ENCODE measurements at regions not wholly inside any gene's neighbourhood (a gene's known extent, or its start where the extent isn't known, plus 50 kb on each side); places are given as distances from the start of the nearest gene placed in this dataset.
A peak's percentile ranks its signal among the peaks of the same experiment; 100 is the strongest.

DNA sequence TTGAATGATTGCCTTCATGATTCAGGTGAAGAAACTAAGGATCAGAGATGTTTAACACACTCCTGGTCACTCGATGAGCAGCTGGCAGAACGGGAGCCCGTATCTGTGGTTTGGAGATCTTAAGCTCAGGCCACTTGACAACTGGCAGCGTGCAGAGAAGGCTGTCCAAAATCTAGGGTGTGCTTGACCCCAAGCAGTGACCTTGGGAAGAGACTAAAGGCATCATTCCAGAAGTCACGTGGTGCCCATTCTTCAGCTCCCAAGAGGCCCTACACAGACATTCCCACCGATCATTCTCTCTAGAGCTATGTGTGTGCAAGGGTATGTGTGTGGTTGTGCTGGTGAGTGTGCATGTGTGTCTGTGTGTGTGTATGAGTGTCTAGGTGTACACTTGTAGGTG lies 493.8 kb downstream of the TCERG1L start:
- peaks cover 11% of the 10 kb centered on the region for H3K4me1 ChIP-seq (ENCODE audit: control insufficient read depth, low read depth, low read length)
- H3K4me3 ChIP-seq (ENCODE audit: low read length) = no peak overlapping the region
- no peaks in the 10 kb centered on the region for H3K27me3 ChIP-seq (ENCODE audit: control insufficient read depth, insufficient read depth, low read length)
- no peaks in the 10 kb centered on the region for H3K36me3 ChIP-seq (ENCODE audit: control insufficient read depth, low read depth, low read length)
- no peaks in the 10 kb centered on the region for H3K9me3 ChIP-seq (ENCODE audit: control insufficient read depth, low read depth, low read length)
- H3K9ac ChIP-seq (ENCODE audit: low read length) = no peak overlapping the region
- H3K27ac ChIP-seq (ENCODE audit: low read length) = no peak overlapping the region

DNA sequence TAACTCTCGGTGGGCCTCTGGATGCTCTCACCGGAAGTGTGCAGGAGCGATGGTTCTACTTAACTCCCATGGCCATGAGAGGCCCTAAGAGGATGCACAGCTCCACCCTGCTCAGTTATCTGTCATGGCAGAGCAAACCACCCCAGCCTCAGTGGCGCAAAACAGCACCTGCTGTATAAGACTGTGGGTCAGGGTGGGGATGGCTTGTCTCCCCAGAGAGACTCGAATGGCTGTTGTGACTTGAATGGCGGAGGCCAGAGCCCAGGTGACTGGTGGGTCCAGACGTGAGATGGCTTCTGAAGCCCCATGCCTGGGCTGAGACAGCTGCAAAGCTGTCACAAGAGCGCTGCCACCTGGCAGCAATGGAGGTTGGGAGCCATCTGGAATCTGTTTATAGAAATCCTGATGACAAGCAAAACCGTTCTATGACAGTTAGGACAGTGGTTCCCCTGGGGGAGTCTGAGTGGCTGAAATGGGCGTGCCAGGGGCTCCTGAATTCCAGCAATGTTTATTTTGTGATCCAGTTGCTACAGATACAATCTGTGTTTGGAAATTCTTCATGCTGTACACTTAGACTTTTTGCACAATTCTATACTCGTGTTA lies 490.5 kb downstream of the TCERG1L start:
- Histone ChIP-seq H3K4me3 (ENCODE audit: low read length) (no peak overlapping the region), H3K9me3 (ENCODE audit: control insufficient read depth, low read depth, low read length) (peaks cover under 1% of the 10 kb centered on the region), H3K36me3 (ENCODE audit: control insufficient read depth, low read depth, low read length) (no peaks in the 10 kb centered on the region), H3K4me1 (ENCODE audit: control insufficient read depth, low read depth, low read length) (no peaks in the 10 kb centered on the region), H3K27me3 (ENCODE audit: control insufficient read depth, insufficient read depth, low read length) (no peaks in the 10 kb centered on the region), H3K27ac (ENCODE audit: low read length) (no peak overlapping the region), H3K9ac (ENCODE audit: low read length) (no peak overlapping the region)

DNA sequence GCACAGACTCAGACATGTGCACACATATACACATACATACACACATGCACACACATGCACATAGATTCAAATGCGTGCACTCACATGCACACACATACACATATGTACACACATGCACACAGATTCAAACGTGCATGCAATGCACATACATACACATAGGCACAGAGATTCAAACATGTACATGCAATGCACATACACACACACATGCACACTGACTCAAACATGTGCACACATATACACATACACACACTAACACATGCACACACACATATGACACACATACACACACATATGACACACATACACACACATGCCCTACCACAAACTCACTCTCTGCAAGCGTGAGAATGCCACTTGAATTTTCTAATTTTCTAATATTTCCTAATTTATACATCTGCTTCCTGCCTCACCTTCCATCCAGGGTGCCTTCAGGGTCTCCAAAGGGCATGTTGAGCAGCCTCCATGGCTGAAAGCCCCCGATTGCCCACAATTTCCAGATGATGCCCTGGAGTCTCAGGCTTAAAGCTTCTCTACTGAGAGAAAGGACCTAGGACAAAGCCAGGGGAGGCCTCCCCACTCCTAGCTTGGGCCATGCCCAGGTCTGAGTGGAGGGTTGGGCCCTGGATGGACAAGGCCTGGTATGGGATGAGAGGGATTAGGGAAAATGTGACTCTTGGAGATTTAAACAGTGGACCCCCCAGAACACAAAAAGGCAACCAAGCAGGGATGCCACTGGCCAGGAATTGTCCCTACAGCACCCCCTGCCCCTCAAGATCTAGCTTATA lies 487.1 kb downstream of the TCERG1L start:
- peaks cover 10% of the 10 kb centered on the region for H3K9me3 ChIP-seq (ENCODE audit: control insufficient read depth, low read depth, low read length)
- H3K9ac ChIP-seq (ENCODE audit: low read length) = no peak overlapping the region
- H3K4me3 ChIP-seq (ENCODE audit: low read length) = no peak overlapping the region
- H3K36me3 ChIP-seq (ENCODE audit: control insufficient read depth, low read depth, low read length) = no peaks in the 10 kb centered on the region
- H3K4me1 ChIP-seq (ENCODE audit: control insufficient read depth, low read depth, low read length) = no peaks in the 10 kb centered on the region
- no peak overlapping the region for H3K27ac ChIP-seq (ENCODE audit: low read length)
- H3K27me3 ChIP-seq (ENCODE audit: control insufficient read depth, insufficient read depth, low read length) = no peaks in the 10 kb centered on the region

DNA sequence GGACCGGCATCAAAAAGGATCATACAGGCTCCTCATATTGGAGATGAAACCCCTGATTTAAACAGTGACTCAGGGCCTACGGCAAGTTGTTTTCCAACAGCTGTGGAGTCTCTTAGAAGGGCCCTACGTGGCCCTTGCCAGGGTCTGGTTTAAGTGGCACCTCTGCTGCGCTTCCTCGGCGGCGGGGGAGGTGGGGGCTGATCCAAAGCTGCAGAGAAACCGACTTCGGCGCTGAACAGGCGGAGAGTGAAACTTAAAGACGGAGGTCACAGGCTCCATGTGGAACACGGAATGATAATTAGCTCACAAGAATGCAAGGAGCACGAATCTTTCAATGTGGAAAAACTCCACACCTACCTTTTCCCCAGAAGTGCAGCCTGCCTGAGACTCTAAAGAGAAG lies 477.9 kb downstream of the TCERG1L start:
- Histone ChIP-seq H3K27ac (ENCODE audit: low read length) (no peak overlapping the region), H3K9me3 (ENCODE audit: control insufficient read depth, low read depth, low read length) (no peaks in the 10 kb centered on the region), H3K9ac (ENCODE audit: low read length) (no peak overlapping the region), H3K27me3 (ENCODE audit: control insufficient read depth, insufficient read depth, low read length) (no peaks in the 10 kb centered on the region), H3K4me1 (ENCODE audit: control insufficient read depth, low read depth, low read length) (no peaks in the 10 kb centered on the region), H3K36me3 (ENCODE audit: control insufficient read depth, low read depth, low read length) (no peaks in the 10 kb centered on the region), H3K4me3 (ENCODE audit: low read length) (no peak overlapping the region)

DNA sequence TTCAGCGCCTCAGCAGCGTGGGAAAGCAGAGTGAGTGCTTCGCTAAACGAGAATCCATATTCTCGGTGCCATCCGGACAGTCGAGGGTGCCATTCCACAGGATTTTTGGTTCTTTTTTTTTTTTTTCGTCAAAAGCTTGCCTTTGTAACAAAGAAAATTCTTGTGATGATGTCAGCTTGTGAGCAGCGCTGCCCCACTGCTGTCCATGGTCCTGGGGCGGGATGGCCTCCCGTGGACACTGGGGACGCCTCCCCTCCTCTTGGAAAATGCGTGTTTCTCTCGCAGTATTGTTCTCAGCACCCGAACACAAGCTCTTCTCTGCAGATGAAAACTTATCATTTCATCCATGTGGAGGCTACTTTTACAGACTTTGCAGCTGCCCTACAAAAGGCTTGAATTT lies 477.4 kb downstream of the TCERG1L start:
- Histone ChIP-seq H3K9ac (ENCODE audit: low read length) (no peak overlapping the region), H3K27ac (ENCODE audit: low read length) (no peak overlapping the region), H3K27me3 (ENCODE audit: control insufficient read depth, insufficient read depth, low read length) (no peaks in the 10 kb centered on the region), H3K9me3 (ENCODE audit: control insufficient read depth, low read depth, low read length) (no peaks in the 10 kb centered on the region), H3K4me3 (ENCODE audit: low read length) (no peak overlapping the region), H3K4me1 (ENCODE audit: control insufficient read depth, low read depth, low read length) (no peaks in the 10 kb centered on the region), H3K36me3 (ENCODE audit: control insufficient read depth, low read depth, low read length) (no peaks in the 10 kb centered on the region)

DNA sequence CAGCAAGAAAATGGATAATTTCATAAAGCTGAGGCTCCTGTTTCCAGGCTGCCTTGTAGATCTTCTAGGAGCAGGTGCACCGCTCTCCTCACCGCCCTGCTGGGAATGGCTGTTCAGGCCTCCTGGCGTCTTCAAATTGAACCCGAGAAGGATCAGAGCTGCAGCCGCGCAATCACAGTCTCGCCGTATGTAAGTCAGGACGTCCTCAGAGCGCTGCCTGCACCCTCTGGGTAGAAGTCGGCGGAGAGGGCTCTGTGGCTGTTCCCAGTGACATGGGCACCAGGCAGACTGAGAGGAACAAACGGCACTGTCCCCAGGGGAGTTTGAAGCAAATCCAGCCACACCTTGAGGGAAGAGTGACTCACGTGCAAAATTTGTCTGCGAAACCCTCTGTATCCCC lies 476.9 kb downstream of the TCERG1L start:
- Histone ChIP-seq H3K9ac (ENCODE audit: low read length) (no peak overlapping the region), H3K27ac (ENCODE audit: low read length) (no peak overlapping the region), H3K27me3 (ENCODE audit: control insufficient read depth, insufficient read depth, low read length) (no peaks in the 10 kb centered on the region), H3K36me3 (ENCODE audit: control insufficient read depth, low read depth, low read length) (no peaks in the 10 kb centered on the region), H3K4me1 (ENCODE audit: control insufficient read depth, low read depth, low read length) (no peaks in the 10 kb centered on the region), H3K4me3 (ENCODE audit: low read length) (no peak overlapping the region), H3K9me3 (ENCODE audit: control insufficient read depth, low read depth, low read length) (no peaks in the 10 kb centered on the region)

DNA sequence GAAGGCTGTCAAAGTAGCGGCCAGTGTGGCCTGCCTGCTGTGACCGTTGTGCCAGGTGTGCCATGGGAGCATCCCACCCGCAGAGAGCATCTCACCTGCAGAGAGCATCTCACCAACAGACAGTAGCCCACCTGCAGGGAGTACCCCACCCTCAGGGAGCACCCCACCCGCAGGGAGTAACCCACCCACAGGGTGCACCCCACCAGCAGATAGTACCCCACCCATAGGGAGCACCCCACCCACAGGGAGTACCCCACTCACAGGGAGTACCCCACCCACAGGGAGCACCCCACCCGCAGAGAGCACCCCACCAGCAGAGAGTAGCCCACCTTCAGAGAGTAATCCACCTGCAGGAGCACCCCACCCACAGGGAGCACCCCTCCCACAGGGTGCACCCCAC lies 476.5 kb downstream of the TCERG1L start:
- Histone ChIP-seq H3K4me3 (ENCODE audit: low read length) (no peak overlapping the region), H3K9ac (ENCODE audit: low read length) (no peak overlapping the region), H3K9me3 (ENCODE audit: control insufficient read depth, low read depth, low read length) (no peaks in the 10 kb centered on the region), H3K27ac (ENCODE audit: low read length) (no peak overlapping the region), H3K4me1 (ENCODE audit: control insufficient read depth, low read depth, low read length) (no peaks in the 10 kb centered on the region), H3K36me3 (ENCODE audit: control insufficient read depth, low read depth, low read length) (no peaks in the 10 kb centered on the region), H3K27me3 (ENCODE audit: control insufficient read depth, insufficient read depth, low read length) (no peaks in the 10 kb centered on the region)

DNA sequence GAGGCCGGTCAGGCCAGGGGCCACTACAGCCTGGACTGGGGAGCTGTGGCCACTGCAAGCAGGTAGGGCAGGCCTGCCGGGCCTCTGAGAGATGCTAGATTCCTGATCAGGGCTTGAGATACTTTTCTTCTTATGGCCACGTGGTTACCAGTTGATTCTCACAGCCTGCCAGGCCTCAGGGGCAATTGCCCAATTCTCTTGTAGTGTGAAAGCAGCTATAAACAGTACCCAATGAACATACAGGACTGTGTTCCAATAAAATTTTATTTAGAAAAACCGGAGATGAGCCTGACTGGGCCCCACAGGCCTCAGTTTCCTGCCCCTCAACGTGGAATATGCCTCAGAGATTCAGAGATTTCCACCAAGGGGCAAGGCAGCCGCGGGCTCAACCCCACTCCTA lies 475.2 kb downstream of the TCERG1L start:
- Histone ChIP-seq H3K9ac (ENCODE audit: low read length) (no peak overlapping the region), H3K27ac (ENCODE audit: low read length) (no peak overlapping the region), H3K9me3 (ENCODE audit: control insufficient read depth, low read depth, low read length) (no peaks in the 10 kb centered on the region), H3K27me3 (ENCODE audit: control insufficient read depth, insufficient read depth, low read length) (no peaks in the 10 kb centered on the region), H3K4me1 (ENCODE audit: control insufficient read depth, low read depth, low read length) (no peaks in the 10 kb centered on the region), H3K4me3 (ENCODE audit: low read length) (no peak overlapping the region), H3K36me3 (ENCODE audit: control insufficient read depth, low read depth, low read length) (no peaks in the 10 kb centered on the region)

DNA sequence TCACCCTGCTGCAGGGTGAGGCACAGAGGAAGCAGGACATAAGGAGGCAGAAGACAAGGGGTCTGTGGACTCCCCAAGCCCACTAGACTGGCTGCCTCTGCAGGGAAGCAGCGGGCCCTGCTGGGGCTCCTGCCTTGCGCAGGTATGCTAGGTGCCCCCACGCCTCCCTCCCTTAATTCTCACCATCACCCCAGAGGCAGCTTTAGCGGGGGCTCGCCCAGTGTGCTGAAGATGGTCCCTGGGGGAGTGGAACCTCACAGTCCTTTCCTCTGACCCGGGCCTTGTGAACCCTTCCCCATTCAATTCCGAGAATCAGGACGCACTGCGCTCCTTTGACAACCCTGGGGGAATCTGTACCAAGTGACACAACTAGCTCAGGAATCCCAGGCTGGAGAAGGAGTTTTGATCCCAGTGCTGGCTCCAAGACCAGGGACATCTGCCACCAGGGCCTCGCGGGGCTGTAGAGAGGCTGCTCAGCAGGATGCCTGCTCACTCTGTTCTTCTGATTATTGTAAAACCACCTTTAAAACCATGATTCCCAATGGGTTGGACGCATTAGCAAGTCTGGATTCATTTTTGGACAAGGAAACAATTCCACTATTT lies 468.4 kb downstream of the TCERG1L start:
- Histone ChIP-seq H3K36me3 (ENCODE audit: control insufficient read depth, low read depth, low read length) (no peaks in the 10 kb centered on the region), H3K9me3 (ENCODE audit: control insufficient read depth, low read depth, low read length) (no peaks in the 10 kb centered on the region), H3K4me3 (ENCODE audit: low read length) (no peak overlapping the region), H3K9ac (ENCODE audit: low read length) (no peak overlapping the region), H3K27ac (ENCODE audit: low read length) (no peak overlapping the region), H3K4me1 (ENCODE audit: control insufficient read depth, low read depth, low read length) (peaks cover 10% of the 10 kb centered on the region), H3K27me3 (ENCODE audit: control insufficient read depth, insufficient read depth, low read length) (no peaks in the 10 kb centered on the region)

DNA sequence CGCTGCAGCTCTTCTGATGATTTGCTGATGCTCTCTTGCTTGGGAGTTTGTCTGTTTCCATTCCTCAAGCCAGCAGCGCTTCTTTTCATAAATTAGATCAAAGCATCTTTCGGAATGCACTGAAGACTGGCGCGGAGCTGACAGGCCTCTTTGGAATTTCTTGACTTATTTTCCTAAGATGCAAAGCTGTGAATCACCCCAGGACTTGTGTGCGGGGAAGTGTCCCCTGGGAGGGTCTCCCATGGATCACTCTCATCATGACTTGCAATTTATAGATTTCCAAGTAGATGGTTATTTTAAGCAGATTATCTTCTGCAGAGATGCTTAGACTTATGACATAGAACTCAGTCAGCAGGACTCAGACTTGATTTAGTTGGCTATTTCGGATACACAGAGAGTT lies 467.2 kb downstream of the TCERG1L start:
- Histone ChIP-seq H3K4me1 (ENCODE audit: control insufficient read depth, low read depth, low read length) (peaks cover 10% of the 10 kb centered on the region), H3K9me3 (ENCODE audit: control insufficient read depth, low read depth, low read length) (no peaks in the 10 kb centered on the region), H3K4me3 (ENCODE audit: low read length) (no peak overlapping the region), H3K27ac (ENCODE audit: low read length) (no peak overlapping the region), H3K9ac (ENCODE audit: low read length) (no peak overlapping the region), H3K27me3 (ENCODE audit: control insufficient read depth, insufficient read depth, low read length) (no peaks in the 10 kb centered on the region), H3K36me3 (ENCODE audit: control insufficient read depth, low read depth, low read length) (no peaks in the 10 kb centered on the region)

DNA sequence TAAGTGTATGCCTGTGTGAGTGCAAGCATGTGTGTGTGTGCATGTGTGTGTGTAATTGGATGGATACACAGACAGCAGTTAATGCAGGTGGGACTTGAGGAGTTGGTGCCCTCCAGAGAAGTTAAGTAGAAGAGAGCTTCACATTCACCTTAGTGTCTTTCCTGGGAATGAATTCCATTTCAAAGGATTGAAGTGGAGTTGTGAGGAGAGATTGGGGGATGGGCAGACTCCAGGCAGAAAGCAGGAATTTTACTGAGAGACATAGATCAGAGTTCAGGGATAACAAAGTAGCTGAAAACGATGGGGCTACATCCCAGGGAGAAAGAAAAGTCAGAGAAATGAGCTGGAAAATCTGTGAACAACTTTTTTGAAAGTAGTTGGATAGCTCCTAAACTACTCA lies 464.4 kb downstream of the TCERG1L start:
- no peaks in the 10 kb centered on the region for H3K36me3 ChIP-seq (ENCODE audit: control insufficient read depth, low read depth, low read length)
- H3K4me3 ChIP-seq (ENCODE audit: low read length) = peak overlapping the region; percentile 11
- no peaks in the 10 kb centered on the region for H3K27me3 ChIP-seq (ENCODE audit: control insufficient read depth, insufficient read depth, low read length)
- peaks cover 10% of the 10 kb centered on the region for H3K4me1 ChIP-seq (ENCODE audit: control insufficient read depth, low read depth, low read length)
- H3K9ac ChIP-seq (ENCODE audit: low read length) = no peak overlapping the region
- H3K9me3 ChIP-seq (ENCODE audit: control insufficient read depth, low read depth, low read length) = no peaks in the 10 kb centered on the region
- no peak overlapping the region for H3K27ac ChIP-seq (ENCODE audit: low read length)

DNA sequence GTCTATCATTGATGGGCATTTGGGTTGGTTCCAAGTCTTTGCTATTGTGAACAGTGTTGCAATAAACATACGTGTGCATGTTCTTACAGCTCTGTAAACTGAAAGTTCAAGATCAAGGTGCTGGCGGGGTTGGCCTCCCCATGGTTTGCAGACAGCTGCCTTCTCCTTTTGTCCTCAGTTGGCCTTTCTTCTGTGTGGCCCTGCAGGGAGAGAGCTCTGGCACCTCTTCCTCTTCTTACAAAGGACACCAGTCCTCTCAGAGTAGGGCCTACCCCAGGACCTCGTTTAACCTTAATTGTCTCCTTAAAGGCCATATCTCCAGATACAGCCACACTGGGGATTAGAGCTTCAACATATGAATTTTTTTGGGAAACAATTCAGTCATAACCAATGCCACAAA lies 462.7 kb downstream of the TCERG1L start:
- Histone ChIP-seq H3K9ac (ENCODE audit: low read length) (no peak overlapping the region), H3K27me3 (ENCODE audit: control insufficient read depth, insufficient read depth, low read length) (no peaks in the 10 kb centered on the region), H3K36me3 (ENCODE audit: control insufficient read depth, low read depth, low read length) (no peaks in the 10 kb centered on the region), H3K4me1 (ENCODE audit: control insufficient read depth, low read depth, low read length) (peaks cover 10% of the 10 kb centered on the region), H3K4me3 (ENCODE audit: low read length) (no peak overlapping the region), H3K27ac (ENCODE audit: low read length) (no peak overlapping the region), H3K9me3 (ENCODE audit: control insufficient read depth, low read depth, low read length) (no peaks in the 10 kb centered on the region)

Data from iPS-18a (cell line).